ENCODE measurements at regions not wholly inside any gene's neighbourhood (a gene's known extent, or its start where the extent isn't known, plus 50 kb on each side); places are given as distances from the start of the nearest gene placed in this dataset.

DNA sequence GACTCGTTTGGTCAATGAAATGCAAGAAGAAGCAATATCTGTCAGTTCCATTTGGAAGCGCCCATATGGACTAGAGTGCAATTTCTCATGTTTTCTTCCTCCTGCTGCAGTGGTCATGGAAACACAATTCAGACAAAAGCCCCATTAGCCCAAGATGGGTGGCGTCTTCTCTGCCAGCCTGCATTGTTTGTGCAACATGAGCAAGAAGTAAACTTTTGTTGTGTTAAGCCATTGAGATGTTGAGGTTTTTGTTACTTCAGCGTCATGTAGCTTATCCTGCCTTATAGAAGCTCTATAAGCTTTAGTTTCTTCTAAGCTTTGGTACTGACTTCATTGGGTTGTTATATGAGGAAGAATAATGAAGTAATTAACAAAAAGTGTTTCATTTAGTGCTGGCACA is 137.4 kb downstream of the NPIPB5 start:
- in situ Hi-C loops (cut with MboI; ENCODE audit: low sequenced_read_pairs), result loop anchor here (5.0 kb wide), 1 partner anchor 49 kb away; no protein-coding TSS in a partner anchor
- H4K91ac ChIP-seq (ENCODE audit: insufficient read depth, low read depth, low read length), result no peak overlapping the region
- H2AFZ ChIP-seq (replicated peaks; ENCODE audit: low read length, poor library complexity), result no peak overlapping the region
- no peak overlapping the region for H3K56ac ChIP-seq (ENCODE audit: extremely low read depth, insufficient read depth, low read length)
- no peak overlapping the region for H2BK120ac ChIP-seq (ENCODE audit: low read depth, low read length)
- no peaks in the 10 kb centered on the region for H3K79me1 ChIP-seq (ENCODE audit: low read depth in 1 of 2, low read length in 2 of 2)
- no peak overlapping the region for H4K8ac ChIP-seq (ENCODE audit: low read depth in 2 of 2, low read length in 2 of 2)
- no peaks in the 10 kb centered on the region for H3K4me1 ChIP-seq (ENCODE audit: control insufficient read depth, insufficient read depth, low read length)
- no peak overlapping the region for H3K4me2 ChIP-seq (ENCODE audit: low read depth, low read length)
- no peak overlapping the region for H2BK5ac ChIP-seq (ENCODE audit: low read depth, low read length, poor library complexity, severe bottlenecking)
- ATAC-seq (ENCODE audit: low read depth) (no peak), DNase-seq (no peak)
- H4K20me1 ChIP-seq (ENCODE audit: insufficient read depth, low read length), result no peaks in the 10 kb centered on the region
- dilution Hi-C loops (cut with HindIII; ENCODE audit: low sequenced_read_pairs, unreplicated experiment), result no loop called here
- no peak overlapping the region for H2AK9ac ChIP-seq (replicated peaks; ENCODE audit: low read depth, low read length, poor library complexity)
- no peak overlapping the region for H3K9ac ChIP-seq (ENCODE audit: low read depth, low read length)
- no peak overlapping the region for H3K23ac ChIP-seq (ENCODE audit: low read depth, low read length)
- H4K5ac ChIP-seq (ENCODE audit: low read depth, low read length), result no peak overlapping the region
- H2BK15ac ChIP-seq (ENCODE audit: low read depth, low read length), result no peak overlapping the region
- no peaks in the 10 kb centered on the region for H3K36me3 ChIP-seq (ENCODE audit: control insufficient read depth, insufficient read depth, low read length)
- no peaks in the 10 kb centered on the region for H3K9me3 ChIP-seq (ENCODE audit: control insufficient read depth, insufficient read depth, low read length)
- intact Hi-C loops (cut with micrococcal nuclease), result no loop called here
- no TSS peak for BruUV-seq (replicated peaks)
- no peak overlapping the region for H3K14ac ChIP-seq (replicated peaks; ENCODE audit: low read depth, low read length)
- no peak overlapping the region for H3K27ac ChIP-seq (ENCODE audit: insufficient read depth, low read length)
- no peak overlapping the region for H3K4me3 ChIP-seq (ENCODE audit: insufficient read depth, low read depth, low read length)
- H3K9me1 ChIP-seq (ENCODE audit: insufficient read depth, low read length), result no peaks in the 10 kb centered on the region
- no peak overlapping the region for H2BK20ac ChIP-seq (ENCODE audit: low read depth, low read length)
- H3K27me3 ChIP-seq (ENCODE audit: control insufficient read depth, insufficient read depth, low read length), result peaks cover 20% of the 10 kb centered on the region
- POLR2A ChIA-PET (ENCODE audit: unreplicated experiment), result no interaction called here
- H3K4ac ChIP-seq (ENCODE audit: low read depth, low read length), result no peak overlapping the region
- TF ChIP-seq, protein P1, sequence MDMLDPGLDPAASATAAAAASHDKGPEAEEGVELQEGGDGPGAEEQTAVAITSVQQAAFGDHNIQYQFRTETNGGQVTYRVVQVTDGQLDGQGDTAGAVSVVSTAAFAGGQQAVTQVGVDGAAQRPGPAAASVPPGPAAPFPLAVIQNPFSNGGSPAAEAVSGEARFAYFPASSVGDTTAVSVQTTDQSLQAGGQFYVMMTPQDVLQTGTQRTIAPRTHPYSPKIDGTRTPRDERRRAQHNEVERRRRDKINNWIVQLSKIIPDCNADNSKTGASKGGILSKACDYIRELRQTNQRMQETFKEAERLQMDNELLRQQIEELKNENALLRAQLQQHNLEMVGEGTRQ (IDR thresholded peaks at IDR 0.05; ENCODE audit: low read depth, low read length), result no peak
- no peak for TF ChIP-seq RAD21 (IDR thresholded peaks at IDR 0.05; ENCODE audit: low read length)
- no peak for TF ChIP-seq CHD1 (IDR thresholded peaks at IDR 0.05; ENCODE audit: low read depth, low read length)
- TF ChIP-seq, protein P2, sequence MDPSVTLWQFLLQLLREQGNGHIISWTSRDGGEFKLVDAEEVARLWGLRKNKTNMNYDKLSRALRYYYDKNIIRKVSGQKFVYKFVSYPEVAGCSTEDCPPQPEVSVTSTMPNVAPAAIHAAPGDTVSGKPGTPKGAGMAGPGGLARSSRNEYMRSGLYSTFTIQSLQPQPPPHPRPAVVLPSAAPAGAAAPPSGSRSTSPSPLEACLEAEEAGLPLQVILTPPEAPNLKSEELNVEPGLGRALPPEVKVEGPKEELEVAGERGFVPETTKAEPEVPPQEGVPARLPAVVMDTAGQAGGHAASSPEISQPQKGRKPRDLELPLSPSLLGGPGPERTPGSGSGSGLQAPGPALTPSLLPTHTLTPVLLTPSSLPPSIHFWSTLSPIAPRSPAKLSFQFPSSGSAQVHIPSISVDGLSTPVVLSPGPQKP (IDR thresholded peaks at IDR 0.05; ENCODE audit: borderline replicate concordance, low read depth, low read length), result no peak
- no peak for TF ChIP-seq MAZ (IDR thresholded peaks at IDR 0.05; ENCODE audit: borderline replicate concordance, low read depth, low read length)
- TF ChIP-seq BHLHE40 (IDR thresholded peaks at IDR 0.05; ENCODE audit: low read depth, low read length), result no peak
- TF ChIP-seq POLR2A (IDR thresholded peaks at IDR 0.05; ENCODE audit: low read depth, low read length), result no peak
- TF ChIP-seq RCOR1 (IDR thresholded peaks at IDR 0.05; ENCODE audit: insufficient replicate concordance, low read length), result no peak
- TF ChIP-seq CEBPB (IDR thresholded peaks at IDR 0.05; ENCODE audit: low read depth, low read length), result no peak
- TF ChIP-seq MXI1 (IDR thresholded peaks at IDR 0.05; ENCODE audit: borderline replicate concordance, low read depth, low read length), result no peak
- TF ChIP-seq SMC3 (IDR thresholded peaks at IDR 0.05; ENCODE audit: low read depth, low read length), result no peak
- CTCF ChIA-PET, result no interaction called here
- H2AK5ac ChIP-seq (ENCODE audit: low read depth, low read length), result no peak overlapping the region
- 49% methylated on average over 2 of the region's 4 CpGs; no CpG with 5 or more reads in 1 of the 2 experiments for WGBS, 2 experiments (ENCODE audit: extremely low coverage in 2 of 2, insufficient read length in 1 of 2)
- H3K18ac ChIP-seq (ENCODE audit: low read depth, low read length), result no peak overlapping the region
